DMS53 treated with DMSO at 0.1 percent for 48 hours (cell line): ENCODE measurements at regions not wholly inside any gene's neighbourhood (a gene's known extent, or its start where the extent isn't known, plus 50 kb on each side); places are given as distances from the start of the nearest gene placed in this dataset.

ENCODE experiments used
- DNase-seq: peaks from one replicate; lab custom pipeline; 2025; ENCODE audit not compliant: unreplicated experiment; lab: John Stamatoyannopoulos, UW

DNA sequence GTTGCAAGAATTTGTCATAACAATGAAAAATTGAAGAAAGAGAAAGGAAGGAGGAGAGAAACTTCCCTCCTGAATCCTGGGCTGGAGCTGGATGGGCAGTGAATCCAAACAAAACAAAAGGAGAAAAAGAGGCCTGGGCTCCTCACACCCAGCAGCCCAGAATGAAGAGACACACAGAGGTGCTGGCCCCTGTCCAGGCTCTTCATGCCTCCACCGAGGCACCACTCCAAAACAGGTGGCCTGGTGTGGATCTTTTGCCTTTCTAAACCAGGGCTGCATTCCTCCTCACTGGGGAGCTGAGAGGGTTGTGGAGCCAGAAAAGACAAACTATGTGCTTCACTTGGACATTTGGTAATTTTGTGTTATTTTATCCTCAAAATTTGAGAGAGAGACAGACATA, 76.0 kb downstream of the FAM124B start:
- DNase-seq = no peak

DNA sequence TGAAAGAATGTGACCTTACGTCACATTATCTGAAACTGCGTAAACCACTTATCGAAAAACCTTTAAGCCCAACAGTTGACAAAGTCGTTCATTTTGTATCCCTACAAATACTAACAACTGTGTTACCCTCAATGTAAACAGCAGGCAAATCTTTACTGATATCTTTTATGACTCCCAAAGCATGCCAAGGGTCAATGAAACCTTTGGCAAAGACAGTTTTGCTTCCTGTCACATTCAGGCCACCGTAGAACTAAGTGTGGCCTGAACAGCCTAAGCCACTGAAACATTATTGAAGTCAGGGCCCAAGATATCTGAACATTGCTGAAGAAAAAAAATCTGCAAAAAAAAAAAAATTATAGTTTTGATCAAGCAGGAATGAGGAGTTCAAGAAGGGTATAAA, 77.3 kb downstream of the FAM124B start:
- no peak for DNase-seq

DNA sequence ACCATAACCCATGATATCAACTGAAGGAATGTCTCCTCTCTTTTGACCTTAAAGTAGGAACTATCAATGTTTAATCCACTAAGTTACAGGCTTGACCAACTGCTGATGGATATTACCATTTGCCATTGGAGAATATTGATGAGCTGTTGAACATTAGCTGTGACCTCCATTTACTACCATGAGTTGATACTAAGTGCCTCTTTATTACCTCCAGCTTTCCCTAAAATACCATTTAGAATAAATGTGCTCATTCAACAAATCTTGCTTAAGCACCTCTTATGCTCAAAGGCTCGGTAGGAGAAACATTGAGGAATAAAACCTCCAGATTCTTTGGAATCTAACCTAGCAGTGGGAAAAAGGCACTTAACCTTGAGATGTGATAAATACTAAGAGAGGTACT, 81.2 kb downstream of the FAM124B start:
- no peak for DNase-seq

DNA sequence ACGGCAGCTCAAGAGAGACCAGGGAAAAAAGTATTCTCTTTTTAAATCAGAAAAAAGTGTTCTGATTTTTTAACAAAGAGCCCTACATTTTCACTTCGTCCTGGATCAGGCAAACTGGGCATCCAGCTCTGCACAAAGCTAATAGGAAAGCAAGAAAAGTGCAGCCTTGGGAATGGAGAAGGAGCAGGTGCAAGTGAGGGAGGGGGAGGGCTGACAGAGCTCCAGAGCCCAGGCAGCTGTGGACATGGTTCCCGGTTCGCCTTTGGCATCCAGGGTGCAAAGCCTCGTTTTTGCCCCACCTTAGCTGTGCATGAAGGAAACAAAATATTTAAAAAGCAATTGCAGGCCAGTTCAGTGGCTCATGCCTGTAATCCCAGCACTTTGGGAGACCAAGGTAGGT, 82.2 kb downstream of the FAM124B start:
- DNase-seq = no peak

DNA sequence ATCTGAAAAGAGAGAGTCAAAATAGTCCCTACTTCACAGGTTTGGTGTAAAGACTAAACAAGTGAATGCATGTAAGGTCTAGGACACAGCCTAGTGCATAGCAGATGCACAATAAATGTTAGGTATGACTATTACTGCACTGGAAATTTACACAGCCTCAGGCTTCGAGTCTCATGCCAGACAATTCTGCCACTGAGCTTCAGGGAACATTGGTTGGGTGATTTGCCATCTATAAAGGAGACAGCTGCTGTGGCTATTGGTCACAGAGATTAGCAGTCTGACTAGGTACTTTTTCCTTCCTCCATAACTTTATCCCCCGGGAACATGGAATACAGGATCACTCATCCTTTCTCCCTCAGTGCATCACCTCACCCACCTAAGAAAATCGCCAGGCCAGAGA, 89.2 kb downstream of the FAM124B start:
- no peak for DNase-seq

DNA sequence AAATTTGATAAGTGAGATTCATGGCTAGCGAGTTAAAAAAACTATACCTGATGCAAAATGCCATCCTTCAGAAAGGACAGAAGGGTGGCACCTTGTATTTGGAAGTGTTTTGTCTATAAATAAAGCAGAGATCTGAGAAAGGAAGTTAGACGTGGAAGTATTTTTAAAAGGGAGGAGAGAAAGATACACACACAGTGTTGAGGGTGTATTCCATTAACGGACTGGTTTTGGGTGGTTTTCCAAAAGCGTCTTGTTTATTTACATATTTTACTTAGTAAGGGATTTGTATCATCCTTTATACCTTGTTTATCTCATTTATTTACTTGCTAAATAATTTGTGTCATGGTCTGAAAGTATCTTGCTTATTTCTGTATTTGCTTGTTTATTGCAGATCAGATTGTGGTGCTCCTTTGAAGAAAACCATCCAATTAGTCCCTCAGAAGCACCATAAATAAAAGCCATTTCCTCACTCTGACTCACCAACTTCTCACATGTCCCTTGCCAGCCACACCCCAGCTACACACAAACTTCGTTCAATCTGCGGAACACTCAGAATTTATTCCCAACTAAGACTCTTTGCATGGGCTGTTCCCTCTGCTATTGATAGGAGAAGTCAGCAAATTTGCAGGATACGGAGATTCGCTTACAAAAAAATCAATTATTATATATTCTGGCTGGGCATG, 90.8 kb downstream of the FAM124B start:
- DNase-seq = no peak

DNA sequence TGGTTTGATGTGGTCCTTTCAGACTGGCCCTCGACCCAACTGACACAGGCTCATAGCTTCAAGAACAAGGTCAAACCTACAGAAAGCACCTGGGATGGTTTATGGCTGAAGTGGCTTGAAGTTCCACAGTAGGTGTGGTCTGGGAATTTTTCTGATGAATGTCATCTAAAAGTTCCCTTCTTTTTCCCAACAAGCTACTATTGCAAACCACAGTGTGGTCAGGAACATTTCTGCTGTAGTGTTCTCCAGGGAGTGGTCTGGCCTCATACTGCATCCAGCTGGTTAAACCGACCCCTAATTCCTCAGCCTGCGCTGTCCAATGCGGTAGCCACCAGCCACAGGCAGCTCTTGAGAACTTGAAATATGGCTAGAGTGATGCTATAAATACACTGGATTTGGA, 92.7 kb downstream of the FAM124B start:
- no peak for DNase-seq

DNA sequence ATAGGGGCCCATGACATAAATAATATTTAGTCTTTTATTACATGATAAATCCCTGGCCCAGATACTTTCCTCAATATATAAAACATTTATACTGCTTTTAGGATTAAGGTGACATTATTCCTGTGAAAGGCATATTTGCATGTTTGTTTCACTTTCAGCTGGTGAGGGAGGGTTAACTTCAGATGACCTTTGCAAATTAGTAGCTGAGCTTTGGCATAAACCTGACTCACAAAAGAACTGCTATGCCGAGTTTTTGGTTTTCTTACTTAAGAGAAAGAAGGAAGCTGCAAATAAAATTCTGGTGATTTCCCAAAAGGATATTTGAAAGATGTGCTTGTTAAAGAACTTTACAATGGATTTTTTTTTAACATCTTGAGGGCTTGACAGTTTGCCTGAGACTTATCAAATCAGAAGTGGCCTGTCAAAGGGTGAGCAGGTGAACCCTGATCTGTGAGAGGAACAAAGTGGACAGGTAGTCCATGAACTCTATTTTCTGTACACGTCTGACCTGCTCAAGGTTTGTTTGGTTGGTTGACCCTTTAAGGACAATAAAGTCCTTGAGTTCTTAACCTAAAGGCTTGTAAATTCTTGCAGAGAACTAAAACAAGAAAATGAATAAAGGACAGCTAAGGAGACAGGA, 93.5 kb downstream of the FAM124B start:
- DNase-seq = no peak

DNA sequence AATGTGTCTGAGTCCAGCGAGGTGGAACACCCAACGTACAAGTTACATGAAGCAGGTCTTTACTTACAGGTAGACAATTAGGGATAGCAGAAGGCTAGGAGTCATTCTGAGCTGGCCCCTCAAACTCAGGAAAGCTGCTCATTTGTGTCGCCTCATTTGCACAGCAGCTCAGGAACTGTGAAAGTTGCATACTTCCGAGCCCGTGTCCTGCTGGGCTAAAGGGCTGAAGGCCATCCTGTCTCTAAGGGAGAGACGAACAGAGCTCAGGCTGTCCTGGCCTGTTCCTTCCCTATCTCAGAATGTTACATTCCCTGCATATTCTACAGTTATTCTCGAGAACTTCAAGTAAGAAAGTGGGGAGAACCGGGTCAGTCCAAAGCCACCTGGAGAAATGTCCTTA, 99.0 kb downstream of the FAM124B start:
- no peak for DNase-seq

DNA sequence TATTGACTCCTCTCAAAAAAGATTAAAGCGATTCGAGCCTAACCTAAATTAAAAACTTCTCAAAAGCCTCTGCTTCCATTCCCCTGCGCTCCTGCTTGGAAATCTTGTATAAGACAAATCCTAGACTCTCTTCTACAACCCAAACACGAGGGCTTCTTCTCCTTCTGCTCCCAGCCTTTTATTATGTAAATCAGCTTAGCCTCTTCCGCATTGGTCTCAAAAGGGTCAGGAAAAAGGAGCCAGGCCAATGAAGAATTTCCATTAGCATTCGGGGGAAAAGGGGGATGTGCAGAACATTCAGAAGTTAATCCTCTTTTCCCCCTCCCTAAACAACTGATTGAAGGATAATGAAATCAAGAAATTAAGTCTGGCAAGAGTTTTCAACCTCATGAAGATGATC, 107.9 kb downstream of the FAM124B start:
- no peak for DNase-seq

DNA sequence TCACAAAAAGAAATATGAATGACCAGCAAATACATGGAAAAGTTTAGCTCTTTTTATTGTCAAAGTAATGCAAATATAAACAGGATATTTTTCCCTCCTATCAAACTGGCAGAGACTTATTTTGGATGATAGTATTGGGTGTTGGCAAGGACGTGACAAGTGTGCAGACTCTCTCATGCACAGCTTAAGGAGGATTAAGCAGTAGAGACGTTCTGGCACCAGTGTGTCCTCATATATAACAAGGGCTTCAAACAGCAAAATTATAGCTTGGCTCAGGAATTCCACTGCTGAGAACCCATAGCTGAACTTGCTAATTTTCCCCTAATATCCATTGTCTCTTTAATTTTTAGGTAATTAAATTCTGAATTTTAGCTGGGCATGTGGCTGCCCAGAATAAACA, 114.4 kb downstream of the FAM124B start:
- no peak for DNase-seq

DNA sequence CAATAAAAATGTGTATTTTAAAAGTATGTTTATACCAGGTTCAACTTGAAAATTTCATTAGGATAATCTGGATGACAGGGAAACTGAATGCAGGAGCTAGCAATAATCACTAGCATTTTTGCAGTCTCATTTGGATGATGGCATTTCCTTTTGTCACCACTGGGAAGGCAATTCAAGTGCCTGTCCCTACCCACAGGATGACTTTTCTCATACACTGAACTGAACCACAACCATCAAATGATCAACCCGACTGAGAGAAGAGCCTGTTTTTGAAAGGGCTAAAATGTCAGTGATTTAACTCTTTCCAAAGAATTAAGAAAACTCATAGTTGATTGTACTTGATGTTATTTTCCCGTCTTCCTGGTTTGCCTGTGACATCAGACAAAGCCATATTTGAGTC, 115.0 kb downstream of the FAM124B start:
- no peak for DNase-seq

DNA sequence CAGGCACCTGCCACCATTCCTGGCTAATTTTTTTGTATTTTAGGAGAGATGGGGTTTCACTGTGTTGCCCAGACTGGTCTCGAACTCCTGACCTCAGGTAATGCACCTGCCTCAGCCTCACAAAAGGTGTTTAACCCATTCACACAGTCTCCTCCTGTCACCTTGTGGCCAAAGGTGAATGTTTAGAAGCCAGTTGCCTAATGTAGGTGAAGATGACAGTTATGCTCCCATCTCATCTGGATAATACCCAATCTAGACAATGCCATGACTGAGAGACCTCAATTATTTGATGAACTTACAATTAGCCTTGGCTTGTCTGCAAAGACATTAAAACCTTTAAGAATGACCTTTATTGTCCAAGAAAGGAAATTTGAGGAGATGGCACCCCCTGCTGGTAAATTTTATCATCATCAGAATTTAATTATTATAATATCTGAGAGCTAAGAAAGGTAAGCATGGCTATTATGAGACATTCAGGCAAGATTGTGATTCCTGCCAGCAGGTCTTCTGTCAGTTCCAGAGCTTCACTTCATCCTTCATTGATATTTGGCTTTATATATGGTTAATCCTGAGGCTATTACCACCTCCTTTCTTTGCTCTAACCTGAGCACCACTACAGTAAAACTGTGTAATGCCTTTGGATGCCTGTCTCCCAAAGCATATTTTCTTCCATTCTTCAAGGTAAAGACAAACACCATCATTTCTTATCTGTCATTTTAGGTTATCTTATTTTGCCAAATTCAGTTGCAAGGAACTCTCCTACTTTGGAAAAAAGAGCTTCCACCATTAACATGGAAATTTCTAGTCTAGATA, 117.6 kb downstream of the FAM124B start:
- no peak for DNase-seq

DNA sequence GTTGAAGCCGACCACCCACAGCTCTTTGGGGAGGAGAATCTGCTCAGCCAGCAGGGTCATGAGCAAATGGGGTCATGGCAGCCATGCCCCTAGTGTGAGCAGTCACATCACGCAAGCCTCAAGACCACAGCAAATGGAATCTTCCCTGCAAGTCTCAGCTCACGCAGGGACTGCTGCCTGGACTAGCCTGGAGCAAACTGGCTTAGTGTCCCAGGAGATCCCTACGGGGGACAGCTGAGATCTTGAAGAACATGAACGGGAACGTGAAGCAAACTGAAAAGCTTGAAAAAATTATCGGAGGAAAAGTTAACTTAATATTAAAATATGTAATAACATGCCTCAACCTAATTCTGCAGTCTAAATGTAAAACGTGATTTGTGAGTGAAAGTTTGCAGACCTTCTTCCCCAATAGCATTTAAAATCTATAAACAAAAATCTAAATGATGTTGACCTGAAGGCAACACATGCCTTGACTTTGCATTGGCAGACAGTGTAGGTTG, 118.4 kb downstream of the FAM124B start:
- DNase-seq = no peak

DNA sequence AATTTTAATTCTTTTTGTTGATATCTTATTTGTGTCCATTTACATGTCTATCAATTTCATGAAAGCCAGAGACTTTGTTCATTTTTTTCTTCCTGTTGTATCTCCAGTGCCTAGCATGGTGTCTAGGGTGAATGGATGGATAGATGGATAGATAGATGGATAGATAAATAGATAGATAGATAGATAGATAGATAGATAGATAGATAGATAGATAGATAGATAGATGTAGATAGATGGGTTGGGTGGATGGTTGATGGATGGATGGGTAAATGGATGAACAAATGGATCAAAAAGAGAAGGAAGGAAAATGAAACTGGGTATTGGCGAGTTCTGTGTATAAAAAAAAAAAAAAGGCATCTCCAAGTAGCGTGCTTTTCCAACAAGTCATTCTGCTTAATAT, 120.5 kb downstream of the FAM124B start:
- DNase-seq = no peak

DNA sequence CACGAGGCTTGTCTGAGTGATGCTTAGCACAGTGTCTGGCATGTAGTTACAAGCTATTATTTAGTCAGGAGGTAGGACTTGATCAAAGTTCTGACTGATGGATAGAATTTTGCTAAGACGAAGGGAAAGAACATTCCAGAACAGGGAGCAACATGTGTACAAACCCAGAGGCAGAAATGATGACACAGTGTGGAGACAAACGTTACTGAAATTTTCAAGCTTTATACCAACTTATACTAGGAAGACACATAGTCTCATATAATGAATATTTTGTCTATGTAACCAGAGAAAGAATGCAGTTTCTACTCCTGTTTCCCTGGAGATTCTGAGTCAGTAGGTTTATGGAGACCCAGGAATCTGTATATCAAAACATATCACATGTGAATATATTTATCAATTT, 123.4 kb downstream of the FAM124B start:
- no peak for DNase-seq

DNA sequence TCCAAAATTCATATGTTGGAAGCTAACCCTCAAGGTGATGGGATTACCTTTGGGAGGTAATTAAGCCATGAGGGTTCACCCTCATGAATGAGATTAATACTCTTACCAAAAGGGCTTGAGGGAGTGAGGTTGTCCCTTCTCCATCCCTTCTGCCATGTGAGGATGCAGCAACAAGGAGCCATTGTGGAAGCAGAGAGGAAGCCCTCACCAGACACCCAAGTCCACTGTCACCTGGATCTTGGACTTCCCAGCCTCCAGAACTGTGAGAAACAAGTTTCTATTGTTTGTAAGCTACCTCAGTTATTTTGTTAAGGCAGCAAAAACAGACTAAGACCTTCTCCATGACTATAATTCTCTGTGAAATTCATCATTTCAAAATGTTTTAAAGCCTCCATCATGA, 125.7 kb downstream of the FAM124B start:
- DNase-seq = no peak

DNA sequence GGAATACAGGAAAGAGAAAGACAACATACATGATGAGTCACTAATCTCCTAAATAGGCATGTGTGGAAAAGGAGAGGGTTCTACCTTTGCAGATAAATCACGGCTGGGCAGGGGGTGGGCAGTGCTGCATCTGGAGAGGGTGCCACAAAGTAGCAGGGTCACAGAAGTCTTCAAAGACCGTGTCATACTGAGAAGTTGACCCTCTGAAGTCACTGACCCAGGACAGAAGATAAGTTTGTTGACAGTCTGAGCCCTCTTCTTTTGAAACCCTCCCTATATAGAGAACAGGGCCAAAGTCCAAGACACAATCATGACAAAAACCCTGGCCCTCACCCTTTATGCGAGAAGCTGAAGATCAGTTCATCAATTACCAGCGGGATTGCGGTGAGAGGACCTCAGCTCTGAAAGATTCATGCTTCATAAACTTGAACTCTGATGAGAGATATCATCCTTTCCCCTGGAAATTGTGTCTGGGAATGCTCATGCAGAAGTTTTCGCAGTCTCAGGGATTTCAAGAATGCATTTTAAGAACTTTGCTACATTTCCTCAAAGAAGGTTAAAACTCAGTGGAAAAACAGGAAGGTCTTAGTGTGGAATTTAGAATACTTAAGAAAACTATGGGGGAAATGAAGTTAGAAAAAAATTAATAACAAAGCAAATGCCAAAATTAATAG, 129.5 kb downstream of the FAM124B start:
- no peak for DNase-seq

DNA sequence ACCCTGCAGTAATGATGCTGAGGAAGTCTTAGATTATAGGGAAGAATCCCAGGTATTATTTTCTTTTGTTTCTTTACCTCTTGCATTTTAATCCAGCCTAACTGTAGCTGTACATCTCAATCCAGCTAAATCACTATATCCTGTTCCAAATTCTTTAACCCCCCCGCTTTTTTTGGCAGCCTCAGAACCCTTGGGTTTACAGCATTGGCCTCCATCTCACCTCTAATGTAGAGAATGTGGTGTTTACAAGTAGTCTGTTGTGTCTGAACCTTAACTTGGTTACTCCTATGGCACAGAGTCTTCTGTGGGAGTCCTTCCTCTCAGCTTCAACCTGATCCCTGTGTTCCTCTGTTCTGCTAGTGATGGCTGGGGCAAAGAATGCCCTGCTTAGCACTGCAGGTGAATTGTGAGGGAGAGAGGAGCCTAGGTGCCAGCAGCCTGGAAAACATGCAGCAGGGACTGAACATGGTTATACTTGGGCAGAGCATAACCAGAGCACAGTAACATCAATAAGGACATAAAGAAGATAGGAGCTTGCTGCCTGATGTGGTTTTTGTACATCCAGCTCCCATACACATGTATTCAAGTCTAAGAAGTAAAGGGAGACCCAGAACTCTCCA, 130.2 kb downstream of the FAM124B start:
- DNase-seq = no peak

DNA sequence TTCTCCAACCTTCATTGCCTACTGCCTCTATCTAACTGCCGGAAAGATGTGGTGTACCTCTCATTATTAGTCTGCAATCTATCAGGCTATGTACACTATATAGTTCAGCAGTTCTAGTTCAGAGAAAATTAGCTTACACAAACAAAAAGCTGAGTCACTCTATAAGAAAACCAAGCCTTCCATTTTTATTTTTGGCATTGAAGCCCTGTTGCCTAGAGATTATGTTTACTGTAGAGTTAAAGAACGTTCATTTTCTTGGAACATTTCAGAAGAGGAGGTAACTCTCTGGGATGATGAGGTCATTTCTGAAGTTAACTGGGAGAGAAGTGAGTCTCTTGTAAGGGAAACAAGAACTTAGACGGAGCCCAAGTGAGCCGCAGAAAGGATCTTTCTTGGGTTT, 133.5 kb downstream of the FAM124B start:
- no peak for DNase-seq

DNA sequence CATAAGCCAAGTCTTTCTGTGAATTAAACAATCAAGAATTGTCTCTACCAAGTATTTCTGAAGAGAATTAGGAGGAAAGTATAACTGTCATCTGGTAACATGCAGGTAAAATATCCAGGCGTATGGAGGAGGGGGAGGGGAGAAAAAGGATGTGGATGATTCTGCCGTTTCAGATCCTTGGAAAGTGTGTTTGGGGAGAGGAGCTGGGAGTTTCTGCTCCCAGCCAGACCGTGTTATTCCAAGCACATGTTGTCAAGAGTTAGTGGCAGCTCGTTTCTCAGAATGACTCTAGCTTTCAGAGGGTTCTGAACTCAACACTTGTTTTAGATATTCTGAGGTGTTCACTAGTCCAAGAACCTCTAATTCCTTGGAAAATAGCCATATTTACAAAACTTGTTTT, 137.6 kb downstream of the FAM124B start:
- no peak for DNase-seq
